HG02938 (cell line): ENCODE measurements at regions not wholly inside any gene's neighbourhood (a gene's known extent, or its start where the extent isn't known, plus 50 kb on each side); places are given as distances from the start of the nearest gene placed in this dataset.

Experiments used
- ATAC-seq: cut with Tn5 transposase; IDR thresholded peaks from one replicate; pipeline ENCODE4 v1.9.1; 2021; ENCODE audit warnings: mild to moderate bottlenecking, moderate library complexity; ENCODE audit not compliant: unreplicated experiment

DNA sequence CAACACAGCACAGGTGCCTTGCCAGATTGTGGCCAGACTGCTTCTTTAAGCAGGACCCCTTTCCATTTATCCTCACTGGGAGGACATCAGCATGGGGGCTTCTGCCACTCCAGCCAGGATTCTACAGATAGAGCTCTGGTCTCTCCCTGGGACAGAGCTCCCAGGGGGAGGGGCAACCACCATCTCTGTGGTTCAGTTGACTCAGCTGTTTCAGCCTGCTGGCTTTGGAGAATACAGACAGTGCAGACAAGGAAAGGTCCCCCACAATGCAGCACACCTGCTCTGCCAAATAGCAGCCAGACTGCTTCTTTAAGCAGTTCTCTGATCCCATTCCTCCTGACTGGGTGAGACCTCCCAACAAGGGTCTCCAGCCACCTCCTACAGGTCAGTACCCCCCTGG lies 132.8 kb downstream of the OR2K2 start:
- ATAC-seq = no peak

DNA sequence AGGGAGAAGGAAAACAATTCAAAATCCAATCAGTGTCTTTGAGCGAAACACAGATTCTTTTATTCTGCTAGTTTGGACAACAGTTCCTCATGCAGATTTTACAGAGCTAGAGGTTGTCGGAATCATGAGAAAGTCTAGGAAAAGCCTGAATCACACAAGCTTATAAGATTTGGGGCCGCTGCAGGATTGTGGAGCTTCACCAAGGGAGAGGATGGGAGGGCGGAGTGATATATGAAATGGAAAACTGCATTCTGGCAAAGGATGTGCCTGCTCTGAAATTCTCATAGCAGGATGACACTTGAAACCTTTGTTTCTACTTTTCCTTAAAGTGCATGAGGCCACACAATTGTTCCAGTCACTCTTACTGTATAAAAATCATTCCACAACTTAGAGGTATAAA lies 134.3 kb downstream of the OR2K2 start:
- no peak for ATAC-seq

DNA sequence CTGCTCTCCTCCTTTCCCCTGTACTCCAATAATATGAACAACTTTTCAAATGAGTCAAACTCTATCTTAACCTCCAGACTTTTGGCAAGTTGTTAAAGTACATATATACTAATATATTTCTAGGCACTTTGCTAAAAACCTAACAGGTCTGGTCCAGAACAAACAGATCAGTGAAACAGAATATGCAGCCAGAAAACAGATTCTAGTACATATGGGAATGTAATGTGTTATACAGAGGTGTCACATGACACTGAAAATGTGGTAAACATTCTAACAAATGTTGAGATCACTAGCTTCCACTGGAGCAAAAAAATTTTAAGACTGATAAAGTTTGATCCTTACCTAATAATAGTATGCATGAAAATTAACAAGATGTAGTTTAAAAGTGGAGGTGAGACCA lies 136.9 kb downstream of the OR2K2 start:
- ATAC-seq = no peak

DNA sequence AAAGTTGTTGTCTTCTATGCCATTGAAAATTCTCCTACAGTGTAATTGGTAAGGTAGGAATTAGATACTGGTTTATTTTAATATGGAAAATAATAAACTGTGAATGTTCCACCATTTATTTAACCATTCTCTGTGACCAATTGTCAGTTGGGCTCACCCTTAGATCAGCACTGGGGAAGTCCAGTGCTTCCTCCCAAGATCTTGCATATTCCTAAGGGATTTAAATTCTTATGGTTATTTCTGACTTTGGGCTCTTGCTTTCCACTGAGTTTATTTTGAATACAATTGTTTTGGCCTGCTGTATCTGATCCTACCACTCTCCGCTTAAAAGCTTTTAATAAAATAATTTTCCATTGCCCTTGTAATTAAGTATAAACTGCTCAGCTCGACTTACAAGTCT lies 137.4 kb downstream of the OR2K2 start:
- no peak for ATAC-seq

DNA sequence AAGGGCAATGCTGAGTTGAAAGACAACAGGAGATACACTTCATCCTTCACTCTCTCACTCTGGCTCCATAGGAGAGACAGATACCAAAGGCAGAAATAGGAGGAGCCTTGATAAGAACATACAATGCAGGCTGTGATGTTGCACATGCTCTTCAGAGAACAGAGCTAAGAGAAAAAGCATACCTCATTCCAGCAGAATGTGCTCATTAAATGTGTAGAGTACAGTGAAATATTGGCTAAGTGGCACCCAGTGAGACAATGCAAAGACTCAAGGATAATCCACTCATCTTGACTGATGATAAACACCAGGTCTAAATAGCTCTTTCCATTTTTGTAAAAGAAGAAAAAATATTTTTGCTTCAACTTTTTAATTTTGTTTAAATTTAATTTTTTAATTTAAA lies 139.7 kb downstream of the OR2K2 start:
- ATAC-seq = no peak

DNA sequence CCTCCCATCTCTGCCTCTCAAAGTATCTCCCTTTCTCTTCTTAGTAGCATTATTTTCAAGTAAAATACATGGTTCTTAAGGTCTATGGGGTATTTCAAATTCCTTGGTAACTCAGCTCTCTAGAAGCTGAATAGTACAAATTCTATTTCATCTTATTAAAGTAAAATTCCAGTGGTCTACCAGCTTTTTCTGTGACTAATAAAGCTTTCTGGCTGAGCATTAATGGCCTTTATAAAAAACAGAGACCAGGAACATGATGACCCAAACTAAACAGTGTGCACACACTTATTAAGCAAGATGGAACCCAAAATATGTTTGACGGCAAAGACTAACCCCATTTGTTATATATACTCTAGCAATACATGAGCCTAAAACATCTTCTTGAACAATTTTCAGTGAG lies 142.6 kb downstream of the OR2K2 start:
- ATAC-seq = no peak

DNA sequence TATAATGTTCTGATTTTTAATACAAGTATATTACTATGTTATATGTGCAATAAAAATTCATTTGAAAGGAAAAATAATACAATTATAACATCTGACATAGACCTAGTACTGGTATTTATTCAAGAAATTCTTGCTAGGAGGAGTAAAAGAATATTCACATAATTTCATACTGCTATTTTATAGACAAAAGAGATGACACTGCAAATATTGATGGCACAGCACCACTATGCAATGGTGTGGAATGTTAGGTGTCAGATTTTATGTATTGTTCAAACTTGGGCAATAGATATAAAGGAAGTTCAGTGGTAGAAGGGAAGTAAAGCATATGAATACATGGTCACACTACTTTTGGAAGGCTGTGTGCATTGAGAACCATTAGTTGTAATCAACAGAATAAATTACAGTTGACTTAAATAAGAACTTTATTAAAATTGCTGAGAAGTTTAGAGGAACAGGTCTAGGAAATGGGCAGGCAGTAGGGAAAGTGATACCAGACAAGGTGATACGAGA lies 143.9 kb downstream of the OR2K2 start:
- ATAC-seq = no peak

DNA sequence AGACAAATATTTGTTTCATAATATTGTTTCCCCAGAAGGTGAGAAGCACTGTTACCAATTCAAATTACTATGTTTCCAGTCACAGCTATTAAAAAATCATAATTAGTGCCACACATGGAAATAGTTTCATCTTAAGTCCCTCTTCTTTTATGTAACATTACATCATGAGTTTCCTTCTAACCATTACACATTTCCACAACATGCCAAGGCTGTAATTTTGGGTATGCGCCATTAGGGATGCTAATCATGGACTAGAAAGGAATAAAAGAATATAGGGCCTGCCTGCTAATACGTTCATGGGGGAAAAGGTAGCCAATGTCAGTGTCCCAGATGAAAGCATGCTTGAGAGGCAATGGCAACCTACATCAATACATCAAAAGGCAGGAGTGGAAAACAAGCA lies 142.5 kb upstream of the LPAR1 start:
- ATAC-seq = no peak

DNA sequence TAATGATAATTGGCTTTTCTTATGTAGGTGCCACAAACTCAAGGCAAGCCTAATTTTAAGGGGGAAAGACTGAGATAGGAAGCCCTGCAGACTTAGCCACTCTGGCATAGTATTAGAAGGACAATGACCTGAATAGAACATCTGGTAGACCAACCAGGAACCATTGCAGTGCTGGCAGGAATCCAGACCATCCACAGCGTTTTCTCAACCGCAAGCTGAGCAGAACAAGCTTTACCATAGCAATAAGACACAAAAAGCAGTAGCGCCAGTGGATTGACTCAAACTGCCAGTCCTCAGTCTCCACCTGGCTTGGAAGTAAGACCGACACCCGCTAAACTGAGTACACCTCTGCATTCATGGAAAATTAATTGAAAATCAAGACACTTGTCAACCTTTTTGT lies 141.3 kb upstream of the LPAR1 start:
- ATAC-seq = peak; percentile 66

DNA sequence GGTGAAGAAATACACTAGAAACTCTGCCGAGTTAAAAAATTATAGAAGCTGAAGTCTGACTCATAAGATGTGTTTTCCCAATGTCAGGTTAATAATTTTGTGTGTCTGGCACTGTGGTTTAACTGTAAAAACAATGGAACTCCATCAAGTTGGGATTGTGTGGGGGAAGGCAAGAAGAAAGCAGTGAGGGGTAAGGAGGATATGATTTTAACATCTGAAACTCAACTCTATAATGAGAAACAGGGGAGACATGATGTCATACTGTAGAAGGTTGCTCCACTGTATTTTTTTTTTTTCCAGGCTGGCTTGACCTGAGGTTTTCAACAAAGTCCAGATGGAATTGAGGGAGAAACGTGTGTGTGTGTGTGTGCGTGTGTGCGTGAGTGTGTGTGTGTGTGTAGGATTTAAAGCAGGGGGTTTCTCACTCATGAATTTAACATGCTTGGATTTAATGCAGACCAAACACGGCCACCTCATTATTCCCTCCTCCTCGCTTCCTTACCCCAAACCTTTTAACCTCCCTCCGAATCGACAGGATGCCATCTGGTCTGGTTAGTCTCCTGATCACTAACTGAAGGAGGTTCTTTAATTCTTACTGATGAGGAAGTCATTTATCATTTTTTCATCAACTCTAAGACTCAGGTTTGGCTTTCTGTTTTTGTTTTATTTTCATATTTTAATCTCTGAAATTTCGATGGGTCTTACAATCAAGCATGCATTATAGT lies 140.2 kb upstream of the LPAR1 start:
- no peak for ATAC-seq

DNA sequence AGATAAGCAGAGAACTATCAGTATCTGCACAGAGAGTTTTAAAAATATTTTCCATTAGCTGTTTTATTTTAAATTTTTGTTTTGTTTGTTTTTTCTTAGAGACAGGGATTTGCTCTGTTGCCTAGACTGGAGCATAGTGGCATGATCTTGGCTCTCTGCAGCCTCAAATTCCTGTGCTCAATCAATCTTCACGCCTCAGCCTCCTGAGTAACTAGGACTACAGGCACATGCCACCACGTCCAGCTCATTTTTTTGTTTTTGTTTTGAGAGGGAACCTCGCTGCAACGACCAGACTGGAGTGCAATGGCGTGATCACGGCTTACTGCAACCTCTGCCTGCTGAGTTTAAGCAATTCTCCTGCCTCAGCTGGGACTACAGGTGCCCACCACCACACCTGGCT lies 138.2 kb upstream of the LPAR1 start:
- ATAC-seq = no peak

DNA sequence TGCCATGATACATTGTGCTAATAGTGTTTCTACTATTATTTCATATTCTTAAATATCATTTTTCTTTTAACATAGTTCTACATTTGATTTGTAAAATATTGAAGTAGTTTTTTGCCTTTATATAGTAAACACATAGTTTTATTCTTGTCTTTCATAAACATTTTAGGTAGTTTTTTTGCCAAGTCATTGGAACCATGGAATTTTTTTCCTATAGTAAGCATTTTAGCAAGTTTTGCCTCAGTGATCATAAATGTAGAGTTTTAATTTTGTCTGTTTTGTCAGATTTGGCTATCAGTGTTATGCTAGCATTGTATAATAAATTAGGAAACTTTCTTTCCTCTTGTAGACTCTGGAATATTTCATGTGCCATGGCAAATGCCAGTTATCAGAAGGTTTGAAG lies 137.1 kb upstream of the LPAR1 start:
- ATAC-seq = no peak

DNA sequence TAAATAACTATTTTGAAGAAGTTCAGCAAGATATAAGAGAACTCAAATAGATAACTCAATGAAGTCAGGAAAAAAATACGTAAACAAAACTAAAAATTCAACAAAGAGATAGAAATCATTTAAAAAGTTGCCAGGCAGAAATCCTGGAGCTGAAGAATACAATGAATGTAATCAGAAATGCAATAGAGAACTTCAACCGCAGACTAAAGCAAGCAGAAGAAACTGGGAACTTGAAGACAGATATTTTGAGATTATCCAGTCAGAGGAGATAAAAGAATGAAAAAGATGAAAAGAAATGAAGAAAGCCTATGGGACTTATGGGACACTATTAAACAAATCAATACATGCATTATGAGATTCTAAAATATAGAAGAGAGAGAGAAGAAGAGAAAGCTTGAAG lies 129.1 kb upstream of the LPAR1 start:
- no peak for ATAC-seq

DNA sequence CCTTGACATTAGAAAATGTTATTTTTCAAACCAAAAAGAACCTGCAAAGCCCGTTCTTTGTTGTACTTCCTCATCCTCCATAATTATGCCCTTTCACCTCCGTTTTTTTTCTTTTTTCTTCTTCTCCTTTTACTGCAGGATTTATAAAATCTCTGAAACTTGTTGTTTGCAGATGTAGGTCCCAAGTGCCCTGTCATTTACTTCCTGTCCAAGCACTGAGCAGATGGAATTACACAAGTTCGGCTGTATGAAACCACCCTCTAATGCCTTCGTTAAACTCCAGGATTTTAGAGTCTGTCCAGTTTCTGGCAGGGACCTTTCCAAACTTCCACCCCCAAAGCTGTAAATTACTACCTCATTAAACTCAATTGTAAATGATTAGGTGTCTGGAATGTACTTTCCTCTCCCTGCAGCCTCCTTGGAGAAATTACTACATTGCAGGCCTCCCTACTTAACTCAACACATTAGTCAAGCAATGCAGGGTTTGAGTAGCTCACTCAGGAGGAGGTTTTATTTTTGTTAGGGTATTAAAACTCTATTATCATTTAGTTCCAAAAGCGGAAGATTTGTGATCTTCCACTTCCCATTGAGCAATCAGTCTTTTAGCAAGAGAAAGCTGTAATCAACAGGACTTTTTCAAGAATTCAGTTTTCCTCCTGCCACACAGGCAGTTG lies 125.6 kb upstream of the LPAR1 start:
- ATAC-seq = no peak

DNA sequence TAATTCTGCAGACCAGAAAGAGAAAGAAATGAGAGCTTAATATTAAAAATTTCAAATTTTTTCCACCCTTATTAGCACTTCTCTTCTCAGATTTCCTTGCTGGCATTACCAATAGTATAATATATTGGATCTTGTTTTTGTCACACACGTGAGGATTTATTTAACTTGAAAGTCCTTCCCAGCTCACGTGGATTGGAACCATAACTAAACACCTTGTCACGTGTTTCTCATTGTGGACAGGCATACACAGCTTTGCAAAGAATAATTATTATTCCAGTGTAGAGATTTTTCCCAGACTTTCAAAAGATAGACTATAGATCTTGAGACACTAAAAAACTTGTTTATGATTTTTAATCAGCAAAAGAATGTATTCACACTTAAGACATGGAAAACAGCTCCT lies 123.8 kb upstream of the LPAR1 start:
- no peak for ATAC-seq

DNA sequence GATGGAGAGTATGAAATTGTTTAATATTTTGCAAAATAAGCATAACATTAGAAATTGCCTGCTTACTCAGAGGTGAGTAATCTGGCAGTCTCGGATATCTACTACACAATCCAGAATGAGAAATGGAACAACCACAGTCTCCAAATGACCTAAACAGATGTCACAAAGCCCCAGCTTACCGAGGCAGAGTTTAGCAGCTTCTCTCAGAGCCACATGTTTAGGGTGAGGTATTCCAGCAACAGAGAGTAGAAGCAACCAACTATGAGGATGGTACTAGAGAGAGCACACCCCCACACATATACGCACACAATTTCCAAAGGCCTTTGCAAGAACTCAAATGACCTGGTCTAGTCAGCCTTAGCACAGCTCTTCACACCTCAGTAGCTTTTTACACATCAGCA lies 122.7 kb upstream of the LPAR1 start:
- no peak for ATAC-seq

DNA sequence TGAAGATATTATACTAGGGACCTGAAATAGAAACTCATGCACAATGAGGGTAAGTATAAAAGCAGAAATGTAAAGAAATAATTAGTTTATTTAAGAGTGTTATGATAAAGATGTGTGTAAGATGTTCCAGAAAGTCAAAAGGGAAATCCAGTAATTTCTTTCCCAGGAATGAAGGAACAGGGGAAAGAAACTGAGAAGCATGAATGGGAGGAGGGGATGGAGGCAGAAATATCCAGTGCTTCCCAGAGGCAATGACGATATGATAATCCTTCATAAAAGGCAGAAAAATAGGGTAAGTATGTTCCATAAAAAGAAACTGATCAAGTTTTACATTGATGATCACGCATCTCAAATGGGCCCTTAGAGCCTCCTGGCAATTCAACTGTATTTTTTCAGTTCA lies 120.7 kb upstream of the LPAR1 start:
- ATAC-seq = no peak

DNA sequence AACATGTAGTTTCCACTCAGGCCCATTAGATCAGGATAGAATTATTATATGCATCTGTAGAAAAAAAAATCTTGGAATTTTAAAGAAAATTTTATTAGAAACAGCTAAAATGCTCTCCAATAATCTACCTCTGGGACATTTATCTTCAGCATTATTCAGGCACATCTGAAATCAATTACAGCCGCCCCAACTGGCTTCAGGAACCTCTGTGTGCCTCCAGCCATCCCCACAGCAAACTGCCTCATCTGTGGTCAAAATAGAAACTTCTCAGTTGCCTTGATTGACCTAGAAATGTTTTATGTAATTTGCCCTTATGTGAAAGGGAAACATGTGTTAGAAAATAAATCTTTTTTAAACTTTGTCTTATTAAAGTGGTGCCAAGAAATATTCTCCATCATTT lies 120.1 kb upstream of the LPAR1 start:
- ATAC-seq = no peak

DNA sequence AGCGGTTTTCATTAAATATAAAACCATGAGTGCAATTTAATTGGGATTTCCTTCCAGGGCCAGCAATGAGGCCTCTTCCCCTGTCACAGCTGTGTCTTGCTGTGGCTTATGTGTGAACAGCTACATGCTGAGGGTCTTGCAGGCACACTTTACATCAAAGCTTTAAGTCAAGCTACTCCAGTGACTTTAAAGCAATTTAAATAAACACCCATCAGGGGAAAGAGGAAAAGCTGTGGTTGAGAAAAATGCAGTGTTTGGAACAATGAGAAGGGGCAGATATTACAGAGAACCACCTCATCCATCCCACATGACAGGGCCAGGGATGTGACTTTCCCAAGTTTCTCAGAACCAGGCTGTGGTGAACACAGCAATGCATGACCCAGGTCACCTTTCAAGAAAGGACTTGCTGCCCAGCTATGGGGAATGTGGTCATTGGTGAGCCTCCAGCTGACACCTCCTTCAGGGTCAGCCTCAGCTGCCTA lies 115.9 kb upstream of the LPAR1 start:
- ATAC-seq = no peak

DNA sequence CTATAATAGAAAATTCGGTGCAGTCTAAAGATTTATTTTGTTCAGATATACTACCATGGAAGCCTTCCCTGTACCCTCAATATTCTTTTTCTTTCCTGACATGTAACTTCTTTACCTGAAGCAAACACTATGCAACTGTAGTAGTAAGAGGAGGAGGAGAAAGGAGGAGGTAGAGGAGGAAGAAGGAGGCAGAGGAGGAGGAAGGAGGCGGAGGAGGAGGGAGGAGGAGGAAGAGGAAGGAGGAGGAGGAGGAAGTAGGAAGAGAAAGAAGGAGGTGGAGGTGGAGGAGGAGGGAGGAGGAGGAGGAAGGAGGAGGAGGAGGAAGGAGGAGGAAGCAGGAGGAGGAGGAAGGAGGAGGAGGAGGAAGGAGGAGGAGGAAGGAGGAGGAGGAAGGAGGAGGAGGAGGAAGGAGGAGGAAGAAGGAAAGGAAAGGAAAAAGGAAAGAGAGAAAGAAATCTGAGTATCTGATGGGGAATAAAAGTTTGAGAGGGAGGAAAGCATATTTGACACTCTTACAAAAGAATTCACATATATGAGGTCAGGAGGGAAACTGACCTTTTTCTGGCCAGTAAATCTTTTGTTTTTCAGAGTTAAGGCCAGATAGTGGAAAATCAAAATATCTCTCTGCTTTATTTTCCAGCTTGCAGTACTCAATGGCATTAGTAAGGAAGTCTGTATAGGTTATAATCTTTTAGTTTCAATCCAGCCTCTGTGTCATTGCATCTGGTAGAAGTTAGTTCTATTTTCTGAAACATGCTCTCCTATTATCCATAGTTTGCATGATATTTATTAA lies 114.5 kb upstream of the LPAR1 start:
- ATAC-seq = no peak

DNA sequence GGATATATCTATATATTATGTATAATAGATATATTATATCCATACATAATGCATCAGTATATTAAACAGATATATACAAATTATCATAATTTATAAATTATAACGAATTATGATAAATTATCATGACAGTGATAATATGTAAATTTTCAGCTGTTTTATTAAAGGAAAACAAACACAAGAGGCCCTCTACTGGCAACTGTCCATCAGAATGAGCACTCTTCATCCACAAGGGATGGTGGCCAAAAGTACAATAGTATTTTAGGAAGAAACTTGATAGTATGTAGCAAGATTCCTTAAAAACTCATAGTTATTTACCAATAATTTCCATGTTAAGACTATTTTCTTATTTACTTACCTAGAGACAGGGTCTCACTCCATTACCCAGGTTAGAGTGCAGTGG lies 113.3 kb upstream of the LPAR1 start:
- ATAC-seq = no peak

DNA sequence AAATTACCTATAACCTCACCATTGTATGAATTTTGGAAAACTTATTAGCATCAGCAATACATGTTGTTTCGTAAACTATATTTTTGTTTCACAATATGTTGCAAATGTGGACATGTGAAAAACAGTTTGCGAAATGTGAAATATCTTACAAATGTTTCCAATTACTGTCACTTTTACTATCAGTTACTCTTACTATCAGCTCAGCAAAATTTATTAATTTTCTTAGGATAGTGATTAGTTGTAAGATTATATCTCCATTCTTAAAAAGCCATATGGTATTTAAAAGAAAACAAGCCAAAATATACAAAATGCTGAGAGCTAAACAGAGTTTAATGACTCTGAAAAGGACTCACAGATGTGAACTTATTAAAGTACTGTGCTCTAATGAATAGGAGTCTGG lies 111.9 kb upstream of the LPAR1 start:
- no peak for ATAC-seq
